ENCODE measurements at regions not wholly inside any gene's neighbourhood (a gene's known extent, or its start where the extent isn't known, plus 50 kb on each side); places are given as distances from the start of the nearest gene placed in this dataset.

GRCh38 chr6:135658481-135658880 is 160.9 kb upstream of the AHI1 start:
- no peak for ATAC-seq

GRCh38 chr6:135658916-135659315 is 161.4 kb upstream of the AHI1 start:
- no peak for TF ChIP-seq POLR2A (IDR thresholded peaks at IDR 0.05)
- TF ChIP-seq CTCF (IDR thresholded peaks at IDR 0.05), result no peak
- H3K4me1 ChIP-seq, result no peaks in the 10 kb centered on the region
- 82 to 89% (median 85%) methylated on average over 2 of the region's 2 CpGs for WGBS, 4 donors
- intact Hi-C loops (cut with DNase I), result no loop called here
- DNase-seq (no peak), ATAC-seq (no peak)
- no peaks in the 10 kb centered on the region for H3K36me3 ChIP-seq
- H3K9me3 ChIP-seq, result peaks cover 0 to 29% (median 6%) of the 10 kb centered on the region in 12 donors
- H3K27me3 ChIP-seq, result no peaks in the 10 kb centered on the region
- no peak overlapping the region for H3K4me3 ChIP-seq
- no peak overlapping the region for H3K27ac ChIP-seq

More at GRCh38 chr6:135658481-135658880, 160.9 kb upstream of the AHI1 start:
- H3K9me3 ChIP-seq, result peaks cover 0 to 34% (median 6%) of the 10 kb centered on the region in 12 donors
- H3K4me1 ChIP-seq, result no peaks in the 10 kb centered on the region
- no peak overlapping the region for H3K4me3 ChIP-seq
- intact Hi-C loops (cut with DNase I), result no loop called here
- H3K27ac ChIP-seq, result no peak overlapping the region
- H3K36me3 ChIP-seq, result no peaks in the 10 kb centered on the region
- 83 to 94% (median 90%) methylated on average over 3 of the region's 3 CpGs for WGBS, 4 donors
- no peak for DNase-seq
- no peak for TF ChIP-seq POLR2A (IDR thresholded peaks at IDR 0.05)
- no peak for TF ChIP-seq CTCF (IDR thresholded peaks at IDR 0.05)
- H3K27me3 ChIP-seq, result no peaks in the 10 kb centered on the region

- DNase-seq (no peak), ATAC-seq (no peak)
- intact Hi-C loops (cut with DNase I), result loop anchor here in 1 of 10 donors (10.0 kb wide), 1 partner anchor 110 kb away; no protein-coding TSS in a partner anchor
- no peaks in the 10 kb centered on the region for H3K27me3 ChIP-seq
- H3K27ac ChIP-seq, result no peak overlapping the region
- peaks cover 0 to 8% (median 3%) of the 10 kb centered on the region in 12 donors for H3K4me1 ChIP-seq
- no peak for TF ChIP-seq CTCF (IDR thresholded peaks at IDR 0.05)
- WGBS, 4 donors, result 97 to 98% (median 97%) methylated on average over 3 of the region's 3 CpGs
- H3K9me3 ChIP-seq, result peaks cover 0 to 19% (median 0%) of the 10 kb centered on the region in 12 donors
- H3K4me3 ChIP-seq, result no peak overlapping the region
- H3K36me3 ChIP-seq, result no peaks in the 10 kb centered on the region
Observed at GRCh38 chr6:135664527-135664926, 167.0 kb upstream of the AHI1 start.

- intact Hi-C loops (cut with DNase I), result loop anchor here in 1 of 10 donors (10.0 kb wide), 1 partner anchor 111 kb away; no protein-coding TSS in a partner anchor
- WGBS, 4 donors, result 78 to 84% (median 81%) methylated on average over 4 of the region's 4 CpGs
Observed at GRCh38 chr6:135665935-135666334, 168.4 kb upstream of the AHI1 start.

More at GRCh38 chr6:135665935-135666334, 168.4 kb upstream of the AHI1 start:
- Histone ChIP-seq H3K9me3 (peaks cover 0 to 19% (median 0%) of the 10 kb centered on the region in 12 donors), H3K27me3 (no peaks in the 10 kb centered on the region), H3K4me1 (peaks cover 0 to 8% (median 3%) of the 10 kb centered on the region in 12 donors), H3K36me3 (no peaks in the 10 kb centered on the region), H3K4me3 (no peak overlapping the region), H3K27ac (no peak overlapping the region)
- no peak for ATAC-seq
- TF ChIP-seq POLR2A (IDR thresholded peaks at IDR 0.05) (no peak), CTCF (IDR thresholded peaks at IDR 0.05) (no peak)
- no peak for DNase-seq

Data from heart left ventricle (tissue), 16 donors.